HCT116 (cell line): ENCODE measurements at regions not wholly inside any gene's neighbourhood (a gene's known extent, or its start where the extent isn't known, plus 50 kb on each side); places are given as distances from the start of the nearest gene placed in this dataset.

Experiments
- ATAC-seq: fragments of 200-7000 bp; cut with Tn5 transposase; 2 replicates; pipeline ENCODE4 v1.9.1; 2020; ENCODE audit warnings: mild to moderate bottlenecking, moderate library complexity
- BruUV-seq: library from RNA; stranded (reverse); fragments of 400-500 nt; replicated peaks from 2 replicates; lab custom pipeline; 2021; lab: Mats Ljungman, UMichigan
- CTCF ChIA-PET: fragments of 300-600 bp; sonication (Branson Sonifier 250); formaldehyde crosslinking; loops from one replicate; lab custom pipeline; 2021; ENCODE audit warnings: antibody characterized with exemption; lab: Charles Lee
- POLR2A ChIA-PET: fragments of 300-600, 350-600 bp; sonication (Branson Sonifier 250); formaldehyde crosslinking; loops from one replicate; lab custom pipeline; 2021; ENCODE audit warnings: antibody characterized with exemption; lab: Charles Lee
- RAD21 ChIA-PET, 2 experiments: fragments of 300-600 bp; sonication (Branson Sonifier 250); formaldehyde crosslinking; loops; one replicate each; lab custom pipeline; 2023; ENCODE audit warnings: low total read pairs in 2 of 2; ENCODE audit not compliant: uncharacterized antibody in 2 of 2, unreplicated experiment in 2 of 2, low non-redundant PET in 1 of 2; lab: Charles Lee
- DNase-seq: peaks from one replicate; pipeline ENCODE4 v3.0.0-alpha.2; 2010; ENCODE audit warnings: low read depth, low spot score
- H2AFZ ChIP-seq: fragments of 200-600 bp; shearing (Covaris generic), sonication (generic); 2 replicates; pipeline ENCODE4 v1.6.1; 2017; ENCODE audit warnings: low read depth, mixed run types, mixed read lengths, antibody characterized with exemption, low read length; ENCODE audit not compliant: poor library complexity, severe bottlenecking
- H3K27ac ChIP-seq: 2 replicates; pipeline ENCODE4 v1.5.1; 2012; ENCODE audit warnings: low read depth, low read length
- H3K27me3 ChIP-seq: fragments of 200-600 bp; sonication (generic); 2 replicates; pipeline ENCODE4 v1.6.1; 2016; ENCODE audit warnings: mixed run types, low read length, mixed read lengths; ENCODE audit not compliant: insufficient read depth
- H3K36me3 ChIP-seq, 2 experiments: fragments of 200-500 bp in 1 of 2; fragments of 200-600 bp in 1 of 2; sonication (Bioruptor generic) in 1 of 2; sonication (generic) in 1 of 2; 2 replicates each; pipeline versions ENCODE4 v1.5.1 to v1.6.1; 2014 to 2016; ENCODE audit warnings: low read length in 2 of 2, inconsistent platforms in 1 of 2, mixed read lengths in 1 of 2, mixed run types in 1 of 2; ENCODE audit not compliant: insufficient read depth in 2 of 2, control insufficient read depth in 1 of 2
- H3K4me1 ChIP-seq, 2 experiments: fragments of 200-600 bp in 1 of 2; sonication (generic) in 1 of 2; 2 replicates each; pipeline versions ENCODE4 v1.5.1 to v1.6.1; 2012 to 2017; ENCODE audit warnings: low read length in 2 of 2, inconsistent platforms in 1 of 2, mild to moderate bottlenecking in 1 of 2, mixed read lengths in 1 of 2, mixed run types in 1 of 2, moderate library complexity in 1 of 2; ENCODE audit not compliant: insufficient read depth in 2 of 2, control insufficient read depth in 1 of 2
- H3K4me2 ChIP-seq: fragments of 200-600 bp; sonication (generic); 2 replicates; pipeline ENCODE4 v1.6.1; 2017; ENCODE audit warnings: mixed run types, low read length, mixed read lengths
- H3K4me3 ChIP-seq, 2 experiments: fragments of 200-600 bp in 1 of 2; sonication (generic) in 1 of 2; replicated peaks in 1 of 2; 2 replicates each; pipeline ENCODE4 v1.5.1; 2011 to 2016; ENCODE audit warnings: low read length in 2 of 2, control low read depth in 1 of 2, low read depth in 1 of 2, mild to moderate bottlenecking in 1 of 2, mixed read lengths in 1 of 2, mixed run types in 1 of 2
- H3K79me2 ChIP-seq: fragments of 200-600 bp; sonication (generic); 2 replicates; pipeline ENCODE4 v1.6.1; 2017; ENCODE audit warnings: mild to moderate bottlenecking, mixed run types, low read length, moderate library complexity, mixed read lengths; ENCODE audit not compliant: insufficient read depth
- H3K9ac ChIP-seq: fragments of 200-600 bp; sonication (generic); 2 replicates; pipeline ENCODE4 v1.6.1; 2016; ENCODE audit warnings: low read length, mixed read lengths
- H3K9me2 ChIP-seq: fragments of 200-600 bp; sonication (generic), shearing (Covaris generic); 2 replicates; pipeline ENCODE4 v1.6.1; 2017; ENCODE audit warnings: mixed run types, mild to moderate bottlenecking, moderate library complexity; ENCODE audit not compliant: insufficient read depth
- H3K9me3 ChIP-seq, 2 experiments: fragments of 200-500 bp in 1 of 2; fragments of 200-600 bp in 1 of 2; sonication (Bioruptor generic) in 1 of 2; sonication (generic) in 1 of 2; 2 replicates each; pipeline ENCODE4 v1.6.1; 2014 to 2017; ENCODE audit warnings: low read length in 2 of 2, mixed read lengths in 2 of 2, inconsistent platforms in 1 of 2, low read depth in 1 of 2, mild to moderate bottlenecking in 1 of 2, mixed run types in 1 of 2, moderate library complexity in 1 of 2; ENCODE audit not compliant: control insufficient read depth in 1 of 2, insufficient read depth in 1 of 2
- H4K20me1 ChIP-seq: fragments of 200-600 bp; sonication (generic), shearing (Covaris generic); 2 replicates; pipeline ENCODE4 v1.6.1; 2017; ENCODE audit warnings: mixed run types, mild to moderate bottlenecking, moderate library complexity; ENCODE audit not compliant: insufficient read depth
- ATF3 ChIP-seq: IDR thresholded peaks from 2 replicates; pipeline ENCODE4 v1.6.1; 2012
- CBX3 ChIP-seq: IDR thresholded peaks from 2 replicates; pipeline ENCODE4 v1.6.1; 2012; ENCODE audit warnings: low read depth
- CEBPB ChIP-seq: IDR thresholded peaks from 2 replicates; pipeline ENCODE4 v1.6.1; 2012; ENCODE audit warnings: low read depth
- EGR1 ChIP-seq: IDR thresholded peaks from 2 replicates; pipeline ENCODE4 v1.6.1; 2012; ENCODE audit warnings: low read depth
- EZH2 ChIP-seq: fragments of 200-600 bp; sonication (generic); IDR thresholded peaks from 2 replicates; pipeline ENCODE4 v1.6.1; 2017; ENCODE audit warnings: antibody characterized with exemption, mixed run types
- EZH2phosphoT487 ChIP-seq: fragments of 200-600 bp; IDR thresholded peaks from 2 replicates; pipeline ENCODE4 v1.6.1; 2018; ENCODE audit warnings: antibody characterized with exemption, borderline replicate concordance
- JUND ChIP-seq: IDR thresholded peaks from 2 replicates; pipeline ENCODE4 v1.6.1; 2012
- MAX ChIP-seq: IDR thresholded peaks from 2 replicates; pipeline ENCODE4 v1.6.1; 2012
- POLR2AphosphoS5 ChIP-seq: IDR thresholded peaks from 2 replicates; pipeline ENCODE4 v1.6.1; 2011; ENCODE audit warnings: mild to moderate bottlenecking, low read depth, low read length, moderate library complexity
- RAD21 ChIP-seq: IDR thresholded peaks from 2 replicates; pipeline ENCODE4 v1.6.1; 2012; ENCODE audit warnings: low read depth, mild to moderate bottlenecking
- REST ChIP-seq: IDR thresholded peaks from 2 replicates; pipeline ENCODE4 v1.6.1; 2012; ENCODE audit warnings: low read depth
- TCF7L2 ChIP-seq: IDR thresholded peaks from 2 replicates; pipeline ENCODE4 v1.7.0; 2011; ENCODE audit warnings: borderline replicate concordance, inconsistent platforms; ENCODE audit not compliant: insufficient read depth, insufficient read length; ENCODE audit errors: extremely low read depth
- ZBTB33 ChIP-seq: IDR thresholded peaks from 2 replicates; pipeline ENCODE4 v1.6.1; 2011; ENCODE audit warnings: mild to moderate bottlenecking, low read length, moderate library complexity; ENCODE audit not compliant: insufficient replicate concordance; ENCODE audit errors: extremely low read depth
- ZNF274 ChIP-seq: fragments of 200-500 bp; sonication (Bioruptor generic); IDR thresholded peaks from 2 replicates; pipeline ENCODE4 v1.6.1; 2014; ENCODE audit warnings: mild to moderate bottlenecking, low read depth, low read length, inconsistent platforms
- intact Hi-C: fragments of 100-400 bp; cut with micrococcal nuclease; formaldehyde crosslinking; loops from 2 replicates; pipeline ENCODE4 v1.10.0; 2022

- no peaks in the 10 kb centered on the region for H3K27me3 ChIP-seq
- ATAC-seq (no peak), DNase-seq (no peak)
- H2AFZ ChIP-seq: no peak overlapping the region
- no peaks in the 10 kb centered on the region for H3K36me3 ChIP-seq
- H3K4me3 ChIP-seq: no peak overlapping the region
- no peaks in the 10 kb centered on the region for H3K9me2 ChIP-seq
- H3K9me3 ChIP-seq: no peaks in the 10 kb centered on the region
- CTCF ChIA-PET: no interaction called here
- intact Hi-C loops: loop anchor here (10.0 kb wide), 1 partner anchor 621 kb away; no protein-coding TSS in a partner anchor
- H3K27ac ChIP-seq: no peak overlapping the region
- H4K20me1 ChIP-seq: no peaks in the 10 kb centered on the region
- no peaks in the 10 kb centered on the region for H3K79me2 ChIP-seq
- BruUV-seq: no TSS peak
- TF ChIP-seq REST (no peak), JUND (no peak), POLR2AphosphoS5 (no peak), MAX (no peak), CBX3 (no peak), RAD21 (no peak), EZH2phosphoT487 (no peak), ZBTB33 (no peak), EGR1 (no peak), EZH2 (no peak), CEBPB (no peak), TCF7L2 (no peak), ZNF274 (no peak), ATF3 (no peak)
- TF ChIP-seq, all 23 proteins: peak for 0
- ChIA-PET RAD21 (no interaction called here), POLR2A (no interaction called here)
- Histone ChIP-seq H3K9ac (no peak overlapping the region), H3K4me2 (no peak overlapping the region), H3K4me1 (peaks cover 7 to 11% of the 10 kb centered on the region in 2 experiments; a peak in 3 of 4 replicates)
These were observed 162.0 kb downstream of the MDFIC start for GRCh38 chr7:115083935-115084334.
